GM21390 (cell line): ENCODE measurements at regions not wholly inside any gene's neighbourhood (a gene's known extent, or its start where the extent isn't known, plus 50 kb on each side); places are given as distances from the start of the nearest gene placed in this dataset.
"Not testable (repeated sequence)": the region's sequence is repeated elsewhere in the genome, so short reads cannot be mapped to it uniquely, and the experiment has no call there.

ENCODE experiments used
- ATAC-seq: cut with Tn5 transposase; IDR thresholded peaks from one replicate; pipeline ENCODE4 v1.9.1; 2021; ENCODE audit not compliant: unreplicated experiment

GRCh38 chr13:34721631-34722595 is 220.2 kb upstream of the NBEA start:
- no peak for ATAC-seq

GRCh38 chr13:34722922-34723321 is 219.1 kb upstream of the NBEA start:
- ATAC-seq: no peak

GRCh38 chr13:34730961-34731360 is 211.1 kb upstream of the NBEA start:
- no peak for ATAC-seq

- no peak for ATAC-seq
These were observed 210.6 kb upstream of the NBEA start for GRCh38 chr13:34731486-34731885.

GRCh38 chr13:34733721-34734120 is 208.3 kb upstream of the NBEA start:
- no peak for ATAC-seq

- no peak for ATAC-seq
These were observed 207.1 kb upstream of the NBEA start for GRCh38 chr13:34734932-34735331.

- no peak for ATAC-seq
These were observed 203.6 kb upstream of the NBEA start for GRCh38 chr13:34738254-34738992.

GRCh38 chr13:34747056-34747455 is 195.0 kb upstream of the NBEA start:
- not testable (repeated sequence) for ATAC-seq

GRCh38 chr13:34747507-34747906 is 194.6 kb upstream of the NBEA start:
- ATAC-seq: no peak

GRCh38 chr13:34748073-34748472 is 194.0 kb upstream of the NBEA start:
- ATAC-seq: no peak

GRCh38 chr13:34748596-34748995 is 193.5 kb upstream of the NBEA start:
- ATAC-seq: no peak

- no peak for ATAC-seq
These were observed 193.0 kb upstream of the NBEA start for GRCh38 chr13:34749046-34749445.

GRCh38 chr13:34750078-34750931 is 191.8 kb upstream of the NBEA start:
- peak; percentile 70 for ATAC-seq

GRCh38 chr13:34751044-34751443 is 191.0 kb upstream of the NBEA start:
- no peak for ATAC-seq

- peak; percentile 42 for ATAC-seq
These were observed 190.6 kb upstream of the NBEA start for GRCh38 chr13:34751492-34751891.

GRCh38 chr13:34752283-34752960 is 189.6 kb upstream of the NBEA start:
- ATAC-seq: no peak

- no peak for ATAC-seq
These were observed 185.9 kb upstream of the NBEA start for GRCh38 chr13:34756136-34756535.

- ATAC-seq: no peak
These were observed 185.5 kb upstream of the NBEA start for GRCh38 chr13:34756572-34756971.

GRCh38 chr13:34757441-34757840 is 184.6 kb upstream of the NBEA start:
- no peak for ATAC-seq

- ATAC-seq: no peak
These were observed 183.4 kb upstream of the NBEA start for GRCh38 chr13:34758628-34759027.

- ATAC-seq: no peak
These were observed 179.8 kb upstream of the NBEA start for GRCh38 chr13:34762312-34762711.
